Calu3 (cell line): ENCODE measurements at regions not wholly inside any gene's neighbourhood (a gene's known extent, or its start where the extent isn't known, plus 50 kb on each side); places are given as distances from the start of the nearest gene placed in this dataset.

Experiments
- BruUV-seq: library from RNA; stranded (reverse); fragments of 400-500 nt; replicated peaks from 2 replicates; lab custom pipeline; 2021; lab: Mats Ljungman, UMichigan
- CTCF ChIA-PET: fragments of 300-600 bp; sonication (Branson Sonifier 250); formaldehyde crosslinking; loops from one replicate; lab custom pipeline; 2022; ENCODE audit warnings: antibody characterized with exemption; lab: Charles Lee
- DNase-seq: peaks from one replicate; pipeline ENCODE4 v3.0.0; 2022
- H3K27ac Mint-ChIP-seq: one replicate; pipeline ENCODE4 v1.8.0; 2022; ENCODE audit warnings: mixed read lengths; ENCODE audit not compliant: unreplicated experiment
- H3K27me3 Mint-ChIP-seq: one replicate; pipeline ENCODE4 v1.8.0; 2022; ENCODE audit warnings: mixed read lengths; ENCODE audit not compliant: unreplicated experiment
- H3K36me3 Mint-ChIP-seq: one replicate; pipeline ENCODE4 v1.8.0; 2022; ENCODE audit warnings: mild to moderate bottlenecking, moderate library complexity, mixed read lengths; ENCODE audit not compliant: insufficient read depth, unreplicated experiment
- H3K4me1 Mint-ChIP-seq: one replicate; pipeline ENCODE4 v1.8.0; 2022; ENCODE audit warnings: mild to moderate bottlenecking, low read depth, mixed read lengths; ENCODE audit not compliant: unreplicated experiment
- H3K4me3 Mint-ChIP-seq: one replicate; pipeline ENCODE4 v1.8.0; 2022; ENCODE audit warnings: mild to moderate bottlenecking, low read depth, moderate library complexity, mixed read lengths; ENCODE audit not compliant: unreplicated experiment
- H3K9me3 Mint-ChIP-seq: one replicate; pipeline ENCODE4 v1.8.0; 2022; ENCODE audit warnings: low read depth, mixed read lengths; ENCODE audit not compliant: unreplicated experiment
- intact Hi-C: fragments of 100-400 bp; cut with micrococcal nuclease; formaldehyde crosslinking; loops from one replicate; pipeline ENCODE4 v1.10.0; 2022; ENCODE audit not compliant: unreplicated experiment
- TF ChIP-seq, protein P1 (sequence below): fragments of 200-600 bp; IDR thresholded peaks from one replicate; pipeline ENCODE4 v1.8.0; 2022; ENCODE audit warnings: antibody characterized with exemption; ENCODE audit not compliant: unreplicated experiment

DNA sequence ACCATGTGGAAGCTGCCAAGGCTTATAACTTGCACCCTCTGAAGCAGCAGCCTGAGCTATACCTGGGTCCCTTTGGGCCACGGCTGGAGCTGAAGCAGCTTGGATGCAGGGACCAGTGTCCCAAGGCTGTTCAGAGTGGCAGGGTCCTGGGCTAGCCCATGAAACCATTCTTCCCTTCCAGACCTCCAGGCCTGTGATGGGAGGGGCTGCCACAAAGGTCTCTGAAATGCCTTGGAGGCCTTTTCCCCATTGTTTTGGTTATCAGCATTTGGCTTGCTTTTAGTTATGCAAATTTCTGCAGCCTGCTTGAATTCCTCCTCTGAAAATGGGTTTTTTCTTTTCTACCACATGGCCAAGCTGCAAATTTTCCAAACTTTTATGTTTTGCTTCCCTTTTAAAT lies 433.7 kb upstream of the ACO1 start:
- no TSS peak for BruUV-seq
- Mint-ChIP-seq H3K36me3 (no peaks in the 10 kb centered on the region), H3K9me3 (no peaks in the 10 kb centered on the region), H3K4me1 (no peaks in the 10 kb centered on the region), H3K27me3 (no peaks in the 10 kb centered on the region), H3K27ac (no peak overlapping the region), H3K4me3 (no peak overlapping the region)
- CTCF ChIA-PET = no interaction called here
- TF ChIP-seq, protein P1, sequence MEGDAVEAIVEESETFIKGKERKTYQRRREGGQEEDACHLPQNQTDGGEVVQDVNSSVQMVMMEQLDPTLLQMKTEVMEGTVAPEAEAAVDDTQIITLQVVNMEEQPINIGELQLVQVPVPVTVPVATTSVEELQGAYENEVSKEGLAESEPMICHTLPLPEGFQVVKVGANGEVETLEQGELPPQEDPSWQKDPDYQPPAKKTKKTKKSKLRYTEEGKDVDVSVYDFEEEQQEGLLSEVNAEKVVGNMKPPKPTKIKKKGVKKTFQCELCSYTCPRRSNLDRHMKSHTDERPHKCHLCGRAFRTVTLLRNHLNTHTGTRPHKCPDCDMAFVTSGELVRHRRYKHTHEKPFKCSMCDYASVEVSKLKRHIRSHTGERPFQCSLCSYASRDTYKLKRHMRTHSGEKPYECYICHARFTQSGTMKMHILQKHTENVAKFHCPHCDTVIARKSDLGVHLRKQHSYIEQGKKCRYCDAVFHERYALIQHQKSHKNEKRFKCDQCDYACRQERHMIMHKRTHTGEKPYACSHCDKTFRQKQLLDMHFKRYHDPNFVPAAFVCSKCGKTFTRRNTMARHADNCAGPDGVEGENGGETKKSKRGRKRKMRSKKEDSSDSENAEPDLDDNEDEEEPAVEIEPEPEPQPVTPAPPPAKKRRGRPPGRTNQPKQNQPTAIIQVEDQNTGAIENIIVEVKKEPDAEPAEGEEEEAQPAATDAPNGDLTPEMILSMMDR = no peak
- intact Hi-C loops = no loop called here
- no peak for DNase-seq

- intact Hi-C loops = no loop called here
- CTCF ChIA-PET = interaction anchor here (0.6 kb wide), 1 partner anchor 872 kb away, joined by 3 read pairs; no protein-coding TSS in a partner anchor
- H3K27ac Mint-ChIP-seq = no peak overlapping the region
- H3K27me3 Mint-ChIP-seq = no peaks in the 10 kb centered on the region
- no peak overlapping the region for H3K4me3 Mint-ChIP-seq
- no peaks in the 10 kb centered on the region for H3K36me3 Mint-ChIP-seq
- DNase-seq = no peak
- no TSS peak for BruUV-seq
- H3K4me1 Mint-ChIP-seq = no peaks in the 10 kb centered on the region
- peaks cover 10% of the 10 kb centered on the region for H3K9me3 Mint-ChIP-seq
- TF ChIP-seq, protein P1 = no peak
These were observed 425.9 kb upstream of the ACO1 start for GRCh38 chr9:31958572-31958971.

DNA sequence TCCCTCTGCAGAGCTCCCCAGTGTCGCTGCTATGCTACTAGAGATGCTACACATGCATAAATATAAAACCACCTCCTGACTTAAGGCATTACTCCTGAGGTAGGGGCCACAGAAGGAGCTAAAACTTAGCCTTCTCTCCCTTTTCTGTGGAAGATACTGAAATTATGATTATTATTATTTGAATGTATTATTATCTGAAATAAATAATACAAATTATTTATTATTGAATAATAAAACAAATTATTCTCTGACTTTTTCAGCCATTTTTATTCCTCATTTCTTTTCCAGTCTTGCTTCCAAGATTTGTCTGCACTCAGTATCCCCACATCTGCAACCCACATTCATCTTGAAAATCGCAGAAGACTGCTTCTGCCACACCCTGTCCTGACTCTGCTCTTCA lies 414.9 kb upstream of the ACO1 start:
- Mint-ChIP-seq H3K27me3 (peaks cover 12% of the 10 kb centered on the region), H3K9me3 (no peaks in the 10 kb centered on the region), H3K36me3 (no peaks in the 10 kb centered on the region), H3K4me1 (no peaks in the 10 kb centered on the region), H3K27ac (no peak overlapping the region), H3K4me3 (no peak overlapping the region)
- intact Hi-C loops = loop anchor here (10.0 kb wide), 1 partner anchor 55 kb away; no protein-coding TSS in a partner anchor
- CTCF ChIA-PET = no interaction called here
- no peak for DNase-seq
- no TSS peak for BruUV-seq
- TF ChIP-seq, protein P1 = no peak

DNA sequence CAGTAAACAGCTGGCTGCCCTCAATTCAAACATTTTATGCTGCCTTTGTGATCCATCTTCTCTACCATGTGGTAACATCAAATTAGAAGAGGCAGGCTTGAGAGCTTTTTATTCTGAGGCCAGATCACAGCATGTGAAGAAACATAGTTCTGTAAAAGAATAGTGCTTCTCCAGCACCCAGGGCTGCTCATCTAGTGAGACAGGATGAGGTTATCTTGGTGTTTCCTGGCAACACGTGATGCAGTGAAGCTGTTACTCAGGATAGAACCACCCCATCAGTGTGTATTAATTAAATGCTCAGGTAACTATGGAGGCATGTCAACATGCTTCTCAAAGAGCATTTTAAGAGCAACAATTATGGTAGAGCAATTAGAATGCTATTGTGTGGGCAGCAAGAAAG lies 400.5 kb upstream of the ACO1 start:
- Mint-ChIP-seq H3K9me3 (no peaks in the 10 kb centered on the region), H3K27ac (no peak overlapping the region)
- CTCF ChIA-PET = no interaction called here

More for the DNA sequence above, 400.5 kb upstream of the ACO1 start:
- no TSS peak for BruUV-seq
- TF ChIP-seq, protein P1 = no peak
- DNase-seq = no peak
- Mint-ChIP-seq H3K36me3 (no peaks in the 10 kb centered on the region), H3K4me3 (no peak overlapping the region), H3K4me1 (no peaks in the 10 kb centered on the region), H3K27me3 (no peaks in the 10 kb centered on the region)
- intact Hi-C loops = no loop called here
